HG02678 (cell line): ENCODE measurements at regions not wholly inside any gene's neighbourhood (a gene's known extent, or its start where the extent isn't known, plus 50 kb on each side); places are given as distances from the start of the nearest gene placed in this dataset.
"Not testable (repeated sequence)": the region's sequence is repeated elsewhere in the genome, so short reads cannot be mapped to it uniquely, and the experiment has no call there.

ENCODE experiments used
- ATAC-seq: cut with Tn5 transposase; IDR thresholded peaks from one replicate; pipeline ENCODE4 v1.9.1; 2021; ENCODE audit warnings: mild to moderate bottlenecking, moderate library complexity; ENCODE audit not compliant: unreplicated experiment

- no peak for ATAC-seq
Observed at GRCh38 chr6:92962846-92963245, 456.5 kb downstream of the EPHA7 start.

GRCh38 chr6:92952111-92952510 lies 467.2 kb downstream of the EPHA7 start:
- ATAC-seq = not testable (repeated sequence)

- ATAC-seq = no peak
Observed at GRCh38 chr6:92945799-92946198, 473.6 kb downstream of the EPHA7 start.

- no peak for ATAC-seq
Observed at GRCh38 chr6:92944132-92944531, 475.2 kb downstream of the EPHA7 start.

GRCh38 chr6:92942549-92942948 lies 476.8 kb downstream of the EPHA7 start:
- no peak for ATAC-seq

- ATAC-seq = no peak
Observed at GRCh38 chr6:92934625-92935024, 484.7 kb downstream of the EPHA7 start.

GRCh38 chr6:92930171-92930570 lies 489.2 kb downstream of the EPHA7 start:
- ATAC-seq = no peak

GRCh38 chr6:92922216-92922806 lies 497.0 kb downstream of the EPHA7 start:
- no peak for ATAC-seq

GRCh38 chr6:92915466-92915865 lies 503.9 kb downstream of the EPHA7 start:
- ATAC-seq = no peak

- ATAC-seq = no peak
Observed at GRCh38 chr6:92911301-92911700, 508.1 kb downstream of the EPHA7 start.

- no peak for ATAC-seq
Observed at GRCh38 chr6:92910646-92911045, 508.7 kb downstream of the EPHA7 start.

- ATAC-seq = no peak
Observed at GRCh38 chr6:92906385-92906784, 513.0 kb downstream of the EPHA7 start.

- no peak for ATAC-seq
Observed at GRCh38 chr6:92893741-92894140, 525.6 kb downstream of the EPHA7 start.

- no peak for ATAC-seq
Observed at GRCh38 chr6:92892626-92893170, 526.7 kb downstream of the EPHA7 start.

GRCh38 chr6:92888316-92888715 lies 531.0 kb downstream of the EPHA7 start:
- no peak for ATAC-seq

- no peak for ATAC-seq
Observed at GRCh38 chr6:92887871-92888270, 531.5 kb downstream of the EPHA7 start.

GRCh38 chr6:92879526-92879925 lies 539.8 kb downstream of the EPHA7 start:
- no peak for ATAC-seq

- ATAC-seq = no peak
Observed at GRCh38 chr6:92864966-92865555, 554.3 kb downstream of the EPHA7 start.

GRCh38 chr6:92849636-92850035 lies 569.7 kb downstream of the EPHA7 start:
- ATAC-seq = no peak

- ATAC-seq = no peak
Observed at GRCh38 chr6:92848901-92849300, 570.5 kb downstream of the EPHA7 start.

- no peak for ATAC-seq
Observed at GRCh38 chr6:92848459-92848858, 570.9 kb downstream of the EPHA7 start.

- ATAC-seq = no peak
Observed at GRCh38 chr6:92847988-92848387, 571.4 kb downstream of the EPHA7 start.
